DND-41 (cell line): ENCODE measurements at regions not wholly inside any gene's neighbourhood (a gene's known extent, or its start where the extent isn't known, plus 50 kb on each side); places are given as distances from the start of the nearest gene placed in this dataset.

ENCODE experiments used
- CTCF ChIP-seq: IDR thresholded peaks from 2 replicates; pipeline ENCODE4 v1.5.1; 2012; ENCODE audit warnings: borderline replicate concordance, low read length, moderate library complexity, mild to moderate bottlenecking; ENCODE audit not compliant: poor library complexity, severe bottlenecking; ENCODE audit errors: extremely low read depth
- EZH2 ChIP-seq: IDR thresholded peaks from 3 replicates; pipeline ENCODE4 v1.6.1; 2012; ENCODE audit warnings: borderline replicate concordance, low read depth, mild to moderate bottlenecking, moderate library complexity, low read length, inconsistent platforms; ENCODE audit not compliant: severe bottlenecking

GRCh38 chr21:22063140-22063539 lies 1064.9 kb downstream of the NCAM2 start:
- TF ChIP-seq CTCF (no peak), EZH2 (no peak)
